ENCODE measurements at regions not wholly inside any gene's neighbourhood (a gene's known extent, or its start where the extent isn't known, plus 50 kb on each side); places are given as distances from the start of the nearest gene placed in this dataset.

DNA sequence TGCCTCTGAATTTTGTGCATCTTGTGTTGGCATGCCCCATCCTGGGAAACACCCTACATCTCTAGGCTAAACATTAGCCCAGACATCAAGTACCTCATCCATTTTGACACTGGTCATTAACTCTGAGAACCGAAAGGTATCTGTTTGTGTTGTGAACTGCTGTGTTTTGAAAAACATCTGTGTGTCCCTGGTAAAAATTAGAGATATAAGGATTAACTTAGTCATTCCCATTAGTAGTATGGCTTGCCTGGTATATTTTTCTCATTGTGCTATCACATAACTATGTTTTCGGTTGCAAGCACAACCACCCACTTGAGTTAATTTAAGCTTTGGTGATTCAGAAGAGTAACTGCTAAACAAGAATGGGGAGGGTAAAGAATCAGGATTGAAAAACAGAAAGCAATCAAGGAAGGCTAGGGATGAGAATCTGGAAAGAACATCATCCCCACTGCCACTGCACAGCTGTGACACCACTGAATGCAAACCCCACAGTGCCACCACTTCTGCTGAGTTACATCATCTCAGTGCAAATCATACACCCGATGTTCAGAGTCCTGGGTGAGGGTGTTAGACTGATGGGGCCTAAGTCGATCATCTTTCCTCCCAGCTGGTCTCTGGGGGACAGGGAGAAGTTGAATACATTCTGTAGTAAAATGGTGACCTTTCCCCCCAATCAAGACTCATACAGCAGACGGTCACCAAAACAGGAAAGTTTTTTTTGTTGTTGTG, 234.0 kb downstream of the EPHA4 start:
- no peak for DNase-seq

GRCh38 chr2:221342388-221342787, 229.7 kb downstream of the EPHA4 start:
- no peak for DNase-seq

DNA sequence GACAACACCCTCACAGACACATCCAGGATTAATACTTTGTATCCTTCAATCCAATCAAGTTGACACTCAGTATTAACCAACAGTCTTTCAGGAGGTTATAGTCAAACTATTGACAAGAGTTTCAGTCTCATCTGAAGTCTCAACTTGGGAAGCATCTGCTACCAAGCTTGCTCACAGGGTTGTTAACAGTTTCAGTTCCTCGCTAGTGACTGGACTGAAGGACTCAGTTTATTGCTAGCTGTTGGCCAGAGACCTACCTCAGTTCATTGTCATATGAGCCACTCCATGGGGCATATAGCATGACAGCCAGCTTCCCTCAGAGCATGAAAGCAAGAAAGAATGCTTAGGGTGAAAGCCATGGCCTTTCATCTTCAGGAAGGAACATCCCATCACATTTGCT, 228.6 kb downstream of the EPHA4 start:
- no peak for DNase-seq

- no peak for DNase-seq
These were observed 226.6 kb downstream of the EPHA4 start for GRCh38 chr2:221345516-221345915.

DNA sequence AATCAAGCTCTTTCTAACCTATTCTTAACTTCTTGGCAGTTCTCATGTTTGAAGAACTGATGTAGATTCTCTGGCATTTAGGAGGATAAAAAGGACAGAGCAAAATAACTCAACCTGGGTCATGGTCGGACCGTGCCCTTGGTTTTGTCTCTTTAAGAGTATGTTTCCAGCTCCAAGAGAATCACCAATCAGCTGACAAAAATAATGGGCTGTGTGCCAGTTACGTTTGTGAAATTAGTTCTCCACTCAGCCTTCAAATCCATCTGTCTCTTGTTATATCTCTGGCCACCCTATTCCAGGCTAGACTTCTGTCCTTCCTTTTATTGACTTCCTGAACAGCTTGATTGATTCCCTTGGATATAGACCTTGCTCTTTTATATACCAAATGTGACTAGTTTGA, 225.7 kb downstream of the EPHA4 start:
- DNase-seq, result no peak

DNA sequence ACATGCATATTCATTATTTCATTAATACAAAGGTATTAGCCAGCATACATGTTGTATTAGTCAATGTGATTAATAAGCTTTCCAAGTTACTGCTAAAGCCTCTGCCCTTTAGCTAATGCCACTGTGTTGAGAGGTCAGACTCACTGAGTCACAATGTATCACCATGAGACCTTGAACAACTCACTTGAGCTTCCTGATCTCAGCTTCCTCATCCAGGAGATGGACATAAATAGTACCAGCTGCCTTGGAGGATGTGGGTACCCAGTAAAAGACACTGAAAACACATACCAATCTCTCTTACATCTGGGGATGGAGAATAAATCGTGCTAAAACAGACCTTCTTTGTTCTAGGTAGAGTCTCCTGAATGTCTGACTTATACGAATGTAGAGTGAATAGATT, 224.6 kb downstream of the EPHA4 start:
- no peak for DNase-seq

DNA sequence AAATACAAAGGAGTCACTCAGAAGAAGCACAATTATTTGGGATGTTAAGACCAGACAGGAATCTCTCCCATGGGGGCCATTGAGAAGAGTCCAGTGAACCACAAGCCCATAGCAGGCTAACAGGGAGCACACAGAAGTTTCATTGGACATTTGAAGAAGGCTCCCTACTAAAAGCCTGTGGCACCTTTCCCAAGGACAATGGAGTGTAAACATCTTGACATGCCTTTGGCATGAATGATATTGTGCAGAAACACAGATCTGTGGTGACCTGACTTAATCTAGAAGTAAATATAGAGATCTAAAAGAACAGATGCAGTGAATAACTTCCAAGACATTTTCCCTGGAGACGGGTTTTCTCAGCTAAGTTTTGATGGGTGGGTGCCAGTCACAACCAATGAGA, 221.5 kb downstream of the EPHA4 start:
- no peak for DNase-seq

- DNase-seq, result no peak
These were observed 218.9 kb downstream of the EPHA4 start for GRCh38 chr2:221353201-221353600.

GRCh38 chr2:221360312-221360711, 211.8 kb downstream of the EPHA4 start:
- no peak for DNase-seq

DNA sequence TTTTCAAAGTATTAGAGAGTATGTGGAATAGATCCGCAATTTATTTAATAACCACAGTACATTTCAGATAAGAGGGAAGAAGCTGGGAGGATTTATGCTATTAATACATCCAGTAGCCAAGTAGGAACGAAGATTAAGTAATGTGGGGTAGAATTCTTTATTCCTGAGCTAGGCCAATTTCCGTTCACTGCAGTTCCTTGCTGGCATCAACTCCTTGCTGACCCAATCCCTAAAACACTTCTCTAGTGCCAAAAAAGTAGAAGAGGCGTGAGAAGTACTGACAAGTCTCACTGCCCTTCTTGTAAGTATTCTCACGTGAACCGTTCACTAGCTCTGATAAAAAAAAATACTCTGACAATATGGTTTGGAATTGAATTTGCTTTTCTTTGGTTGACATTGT, 211.4 kb downstream of the EPHA4 start:
- no peak for DNase-seq

DNA sequence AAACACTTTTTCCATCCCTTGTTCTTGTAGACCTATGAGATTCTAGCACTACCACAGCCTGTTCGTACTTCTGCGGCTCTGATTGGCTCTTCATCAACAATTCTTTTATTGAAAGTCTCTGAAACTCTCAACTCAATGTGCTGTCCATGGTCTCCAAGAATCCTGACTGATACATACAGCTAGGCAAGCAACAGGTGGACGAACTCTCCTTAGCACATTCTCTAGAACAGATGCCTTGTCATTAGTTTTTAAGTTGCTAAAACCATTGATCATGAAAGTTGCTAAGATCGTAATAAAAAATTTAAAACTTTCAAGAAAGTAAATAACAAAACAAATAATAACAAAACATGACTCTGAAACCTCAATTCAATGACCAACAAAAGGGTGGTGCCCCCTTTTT, 210.5 kb downstream of the EPHA4 start:
- no peak for DNase-seq

DNA sequence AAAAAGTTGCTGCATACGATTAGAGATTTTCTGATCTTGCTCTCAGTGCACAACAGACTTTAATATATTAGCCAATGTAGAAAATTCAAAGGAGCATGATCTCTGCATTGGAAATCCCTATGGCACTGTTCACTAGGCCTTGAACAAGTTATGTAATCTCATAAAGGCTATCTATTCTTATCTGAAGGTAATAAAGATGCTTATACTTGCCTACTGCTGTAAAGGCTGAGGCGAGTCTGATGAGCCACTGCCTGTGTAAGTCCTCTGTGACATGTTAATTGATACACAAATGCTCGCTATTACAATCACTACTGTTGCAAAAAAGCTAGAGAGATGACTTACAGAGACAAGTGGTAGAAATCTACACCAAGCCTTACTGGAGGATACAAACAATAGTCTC, 207.4 kb downstream of the EPHA4 start:
- DNase-seq, result no peak
